Osteoblast (primary cell): ENCODE measurements at regions not wholly inside any gene's neighbourhood (a gene's known extent, or its start where the extent isn't known, plus 50 kb on each side); places are given as distances from the start of the nearest gene placed in this dataset.
"Not testable (repeated sequence)": the region's sequence is repeated elsewhere in the genome, so short reads cannot be mapped to it uniquely, and the experiment has no call there.

Source experiments
- DNase-seq: peaks from one replicate; pipeline ENCODE4 v3.0.0; 2011; ENCODE audit warnings: low spot score, mixed read lengths; ENCODE audit not compliant: insufficient read length; ENCODE audit errors: missing footprints
- H2AFZ ChIP-seq: 2 replicates; pipeline ENCODE4 v1.6.0; 2011; ENCODE audit warnings: mild to moderate bottlenecking, low read length
- H3K27ac ChIP-seq: 2 replicates; pipeline ENCODE4 v1.5.1; 2011; ENCODE audit warnings: mild to moderate bottlenecking, low read depth, low read length, moderate library complexity
- H3K27me3 ChIP-seq: 2 replicates; pipeline ENCODE4 v1.6.0; 2012; ENCODE audit warnings: mild to moderate bottlenecking, control low read depth, inconsistent platforms, low read length, moderate library complexity; ENCODE audit not compliant: insufficient read depth
- H3K36me3 ChIP-seq: 2 replicates; pipeline ENCODE4 v1.5.1; 2011; ENCODE audit warnings: mild to moderate bottlenecking, low read length, control low read depth, moderate library complexity; ENCODE audit not compliant: insufficient read depth
- H3K4me1 ChIP-seq: 2 replicates; pipeline ENCODE4 v1.5.1; 2011; ENCODE audit warnings: mild to moderate bottlenecking, low read length, control low read depth, moderate library complexity; ENCODE audit not compliant: insufficient read depth
- H3K4me2 ChIP-seq: 2 replicates; pipeline ENCODE4 v1.6.0; 2011; ENCODE audit warnings: mild to moderate bottlenecking, low read length; ENCODE audit not compliant: insufficient read depth
- H3K4me3 ChIP-seq: fragments of 200-600 bp; sonication (generic); 3 replicates; pipeline ENCODE4 v1.5.1; 2012; ENCODE audit warnings: mild to moderate bottlenecking, low read length, inconsistent platforms; ENCODE audit not compliant: insufficient read depth
- H3K79me2 ChIP-seq: 2 replicates; pipeline ENCODE4 v1.6.0; 2012; ENCODE audit warnings: mild to moderate bottlenecking, low read length, control low read depth, inconsistent platforms; ENCODE audit not compliant: insufficient read depth
- H3K9me3 ChIP-seq: 2 replicates; pipeline ENCODE4 v1.5.1; 2011; ENCODE audit warnings: low read depth, low read length, control low read depth
- H4K20me1 ChIP-seq: 2 replicates; pipeline ENCODE4 v1.6.0; 2012; ENCODE audit warnings: mild to moderate bottlenecking, low read length, control low read depth; ENCODE audit not compliant: insufficient read depth
- CTCF ChIP-seq: IDR thresholded peaks from 2 replicates; pipeline ENCODE4 v1.5.1; 2011; ENCODE audit warnings: mild to moderate bottlenecking, low read depth, low read length, moderate library complexity; ENCODE audit errors: extremely low read depth

- H2AFZ ChIP-seq: no peak overlapping the region
- no peaks in the 10 kb centered on the region for H4K20me1 ChIP-seq
- no peaks in the 10 kb centered on the region for H3K9me3 ChIP-seq
- no peak for TF ChIP-seq CTCF
- no peaks in the 10 kb centered on the region for H3K4me1 ChIP-seq
- H3K79me2 ChIP-seq: no peaks in the 10 kb centered on the region
- DNase-seq: no peak
- H3K4me2 ChIP-seq: no peak overlapping the region
- H3K36me3 ChIP-seq: no peaks in the 10 kb centered on the region
- no peaks in the 10 kb centered on the region for H3K27me3 ChIP-seq
- no peak overlapping the region for H3K27ac ChIP-seq
- H3K4me3 ChIP-seq: no peak overlapping the region
Observed at GRCh38 chr9:85319936-85320656, 421.7 kb downstream of the AGTPBP1 start.

- not testable (repeated sequence) for DNase-seq, H4K20me1 ChIP-seq, H3K4me1 ChIP-seq, H3K79me2 ChIP-seq, H3K4me2 ChIP-seq, H3K27me3 ChIP-seq, H3K4me3 ChIP-seq, H3K9me3 ChIP-seq, H3K27ac ChIP-seq, H3K36me3 ChIP-seq, H2AFZ ChIP-seq
Observed at GRCh38 chr9:85315535-85315934, 426.2 kb downstream of the AGTPBP1 start.

- H3K79me2 ChIP-seq: no peaks in the 10 kb centered on the region
- no peaks in the 10 kb centered on the region for H3K36me3 ChIP-seq
- no peak overlapping the region for H3K4me2 ChIP-seq
- no peaks in the 10 kb centered on the region for H3K4me1 ChIP-seq
- peaks cover 2% of the 10 kb centered on the region for H3K9me3 ChIP-seq
- no peaks in the 10 kb centered on the region for H4K20me1 ChIP-seq
- TF ChIP-seq CTCF: no peak
- H3K27me3 ChIP-seq: no peaks in the 10 kb centered on the region
- no peak overlapping the region for H3K27ac ChIP-seq
- no peak overlapping the region for H2AFZ ChIP-seq
- no peak for DNase-seq
- no peak overlapping the region for H3K4me3 ChIP-seq
Observed at GRCh38 chr9:85310573-85310972, 431.2 kb downstream of the AGTPBP1 start.

GRCh38 chr9:85303757-85304134, 438.0 kb downstream of the AGTPBP1 start:
- no peaks in the 10 kb centered on the region for H4K20me1 ChIP-seq
- no peaks in the 10 kb centered on the region for H3K79me2 ChIP-seq
- H2AFZ ChIP-seq: no peak overlapping the region
- no peak overlapping the region for H3K4me2 ChIP-seq
- no peak for DNase-seq
- no peaks in the 10 kb centered on the region for H3K9me3 ChIP-seq
- no peak overlapping the region for H3K27ac ChIP-seq
- H3K27me3 ChIP-seq: no peaks in the 10 kb centered on the region
- H3K4me1 ChIP-seq: no peaks in the 10 kb centered on the region
- no peaks in the 10 kb centered on the region for H3K36me3 ChIP-seq
- no peak overlapping the region for H3K4me3 ChIP-seq
- no peak for TF ChIP-seq CTCF
